22Rv1 (cell line): ENCODE measurements at regions not wholly inside any gene's neighbourhood (a gene's known extent, or its start where the extent isn't known, plus 50 kb on each side); places are given as distances from the start of the nearest gene placed in this dataset.

Experiments
- H3K27ac ChIP-seq: fragments of 450-650 bp; 2 replicates; pipeline ENCODE4 v1.5.1; 2017
- ZFX ChIP-seq: fragments of 450-650 bp; IDR thresholded peaks from 2 replicates; pipeline ENCODE4 v1.6.1; 2017; ENCODE audit warnings: antibody characterized with exemption, borderline replicate concordance
- TF ChIP-seq, protein P1 (sequence below): fragments of 450-650 bp; IDR thresholded peaks from 2 replicates; pipeline ENCODE4 v1.5.1; 2017; ENCODE audit warnings: mild to moderate bottlenecking

DNA sequence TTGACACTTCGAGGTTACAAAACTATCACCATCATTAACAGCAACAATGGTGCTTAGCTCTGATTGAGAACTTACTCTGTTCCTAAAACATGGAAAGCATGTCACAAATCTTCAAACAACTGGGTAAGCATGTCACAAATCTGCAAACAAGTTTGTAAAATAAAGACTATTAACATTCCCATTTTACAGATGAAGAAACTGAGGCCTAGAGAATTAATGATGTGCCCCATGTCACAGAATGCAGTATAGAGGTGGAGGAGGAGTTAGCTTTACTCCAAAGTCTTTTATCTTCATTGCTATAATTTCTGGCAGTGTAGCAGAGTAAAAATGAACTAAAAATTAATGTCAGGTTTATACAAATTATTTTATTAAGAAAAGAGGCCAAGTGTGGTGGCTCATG, 73.4 kb downstream of the NR2F2 start:
- TF ChIP-seq, protein P1, sequence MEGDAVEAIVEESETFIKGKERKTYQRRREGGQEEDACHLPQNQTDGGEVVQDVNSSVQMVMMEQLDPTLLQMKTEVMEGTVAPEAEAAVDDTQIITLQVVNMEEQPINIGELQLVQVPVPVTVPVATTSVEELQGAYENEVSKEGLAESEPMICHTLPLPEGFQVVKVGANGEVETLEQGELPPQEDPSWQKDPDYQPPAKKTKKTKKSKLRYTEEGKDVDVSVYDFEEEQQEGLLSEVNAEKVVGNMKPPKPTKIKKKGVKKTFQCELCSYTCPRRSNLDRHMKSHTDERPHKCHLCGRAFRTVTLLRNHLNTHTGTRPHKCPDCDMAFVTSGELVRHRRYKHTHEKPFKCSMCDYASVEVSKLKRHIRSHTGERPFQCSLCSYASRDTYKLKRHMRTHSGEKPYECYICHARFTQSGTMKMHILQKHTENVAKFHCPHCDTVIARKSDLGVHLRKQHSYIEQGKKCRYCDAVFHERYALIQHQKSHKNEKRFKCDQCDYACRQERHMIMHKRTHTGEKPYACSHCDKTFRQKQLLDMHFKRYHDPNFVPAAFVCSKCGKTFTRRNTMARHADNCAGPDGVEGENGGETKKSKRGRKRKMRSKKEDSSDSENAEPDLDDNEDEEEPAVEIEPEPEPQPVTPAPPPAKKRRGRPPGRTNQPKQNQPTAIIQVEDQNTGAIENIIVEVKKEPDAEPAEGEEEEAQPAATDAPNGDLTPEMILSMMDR = no peak
- TF ChIP-seq ZFX = no peak
- no peak overlapping the region for H3K27ac ChIP-seq

DNA sequence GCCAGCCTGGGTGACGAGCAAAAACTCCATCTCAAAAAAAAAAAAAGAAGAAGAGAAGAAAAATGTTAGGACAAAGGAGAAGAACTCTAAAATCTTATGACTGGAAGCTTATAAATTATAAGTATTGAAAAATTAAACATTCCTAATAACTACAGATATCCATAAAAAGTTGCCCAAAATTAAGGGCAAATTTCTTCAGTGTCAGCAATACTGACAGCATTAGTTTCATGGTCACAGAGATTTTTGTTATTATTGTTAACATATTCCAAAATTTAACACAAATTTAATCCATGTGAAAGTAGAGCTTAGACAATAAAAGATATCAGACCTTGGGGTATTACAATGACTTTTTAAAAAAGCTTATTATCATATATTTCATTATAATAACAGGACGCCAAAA, 74.1 kb downstream of the NR2F2 start:
- no peak overlapping the region for H3K27ac ChIP-seq
- no peak for TF ChIP-seq ZFX
- TF ChIP-seq, protein P1 = no peak

DNA sequence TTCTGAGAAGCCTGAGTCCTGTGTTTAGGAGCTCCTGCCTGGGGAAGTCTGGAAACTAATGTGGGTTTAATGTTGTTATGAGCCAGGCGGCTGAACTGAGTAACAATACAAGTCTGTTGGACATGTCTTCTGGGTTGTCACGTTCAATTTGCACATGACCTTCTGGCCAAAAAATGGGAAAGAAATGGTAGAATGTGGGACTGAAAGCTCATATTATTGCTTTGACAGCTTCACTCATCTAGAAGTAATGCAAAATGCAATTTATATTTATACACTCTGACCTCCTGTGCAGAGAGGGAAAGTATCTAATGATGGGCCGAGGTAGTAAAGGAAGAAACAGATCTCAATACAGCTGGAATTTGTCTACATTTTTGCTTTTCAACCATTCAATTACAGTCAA, 75.8 kb downstream of the NR2F2 start:
- TF ChIP-seq ZFX = no peak
- TF ChIP-seq, protein P1 = no peak
- no peak overlapping the region for H3K27ac ChIP-seq

DNA sequence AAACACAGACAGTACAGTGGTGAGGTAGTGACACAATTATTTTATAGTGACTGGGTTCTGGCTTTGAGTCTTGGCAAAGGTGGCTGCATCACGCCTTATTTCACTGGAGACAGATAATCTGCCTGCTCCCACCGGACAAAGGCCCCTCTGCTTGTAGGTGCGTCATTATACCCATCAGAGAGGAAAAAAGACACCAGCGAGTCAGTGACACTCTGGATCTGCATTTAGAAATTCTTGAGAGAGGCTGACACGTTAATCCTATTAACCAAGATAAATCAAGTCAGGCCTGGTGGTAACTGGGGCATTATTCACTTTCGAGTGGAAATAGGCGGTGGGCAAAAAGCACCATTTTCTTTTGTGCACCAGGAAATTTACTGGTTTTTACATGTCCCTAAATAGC, 76.2 kb downstream of the NR2F2 start:
- no peak overlapping the region for H3K27ac ChIP-seq
- no peak for TF ChIP-seq ZFX
- TF ChIP-seq, protein P1 = no peak

DNA sequence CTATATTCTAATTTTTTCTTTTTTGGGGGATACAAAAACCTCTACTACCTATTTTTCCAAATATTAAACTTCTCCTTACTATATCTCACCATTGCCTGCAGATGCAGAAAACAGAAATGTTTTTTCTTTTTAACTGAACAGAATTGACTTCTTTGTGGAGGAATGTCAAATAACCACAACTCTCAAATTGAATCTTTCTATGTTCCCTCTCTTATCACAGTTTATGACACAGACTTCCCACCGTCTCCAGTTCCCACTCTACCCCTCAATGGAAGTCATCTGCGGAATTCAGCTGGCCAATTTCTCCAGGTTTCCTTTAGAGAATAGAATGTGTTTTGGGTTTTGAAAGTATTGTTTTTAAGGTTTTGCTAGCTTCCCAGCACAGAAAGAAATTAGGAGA, 77.0 kb downstream of the NR2F2 start:
- TF ChIP-seq, protein P1 = no peak
- no peak for TF ChIP-seq ZFX
- H3K27ac ChIP-seq = no peak overlapping the region

DNA sequence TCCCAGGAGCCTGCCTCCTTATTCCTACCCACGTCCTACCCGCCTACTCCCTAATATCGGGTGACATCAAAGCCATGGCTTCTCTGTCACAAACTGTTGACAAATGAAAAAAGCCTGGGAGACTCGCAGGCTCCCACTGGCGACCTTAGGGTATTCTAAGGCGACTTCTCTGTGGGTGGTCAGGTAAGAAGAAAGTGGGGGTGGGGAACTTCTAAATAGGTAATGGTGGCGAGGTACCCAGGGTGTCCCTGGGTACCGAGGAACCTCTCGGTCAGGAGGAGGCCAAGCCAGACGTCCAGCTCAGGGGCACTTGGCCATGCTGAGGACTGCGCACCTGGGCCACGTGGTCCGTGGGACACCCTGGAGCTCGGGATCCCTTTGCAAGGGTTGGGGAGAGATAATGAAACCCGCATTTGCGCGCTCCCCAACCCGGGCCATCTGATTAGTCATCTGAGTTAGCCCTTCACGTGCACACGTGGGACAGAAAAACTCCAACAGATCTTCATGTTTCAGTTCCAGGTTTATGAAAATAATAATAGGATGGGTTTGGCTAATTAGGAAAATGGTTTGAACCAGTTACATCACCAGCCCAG, 78.2 kb downstream of the NR2F2 start:
- TF ChIP-seq, protein P1 = no peak
- TF ChIP-seq ZFX = no peak
- H3K27ac ChIP-seq = no peak overlapping the region

DNA sequence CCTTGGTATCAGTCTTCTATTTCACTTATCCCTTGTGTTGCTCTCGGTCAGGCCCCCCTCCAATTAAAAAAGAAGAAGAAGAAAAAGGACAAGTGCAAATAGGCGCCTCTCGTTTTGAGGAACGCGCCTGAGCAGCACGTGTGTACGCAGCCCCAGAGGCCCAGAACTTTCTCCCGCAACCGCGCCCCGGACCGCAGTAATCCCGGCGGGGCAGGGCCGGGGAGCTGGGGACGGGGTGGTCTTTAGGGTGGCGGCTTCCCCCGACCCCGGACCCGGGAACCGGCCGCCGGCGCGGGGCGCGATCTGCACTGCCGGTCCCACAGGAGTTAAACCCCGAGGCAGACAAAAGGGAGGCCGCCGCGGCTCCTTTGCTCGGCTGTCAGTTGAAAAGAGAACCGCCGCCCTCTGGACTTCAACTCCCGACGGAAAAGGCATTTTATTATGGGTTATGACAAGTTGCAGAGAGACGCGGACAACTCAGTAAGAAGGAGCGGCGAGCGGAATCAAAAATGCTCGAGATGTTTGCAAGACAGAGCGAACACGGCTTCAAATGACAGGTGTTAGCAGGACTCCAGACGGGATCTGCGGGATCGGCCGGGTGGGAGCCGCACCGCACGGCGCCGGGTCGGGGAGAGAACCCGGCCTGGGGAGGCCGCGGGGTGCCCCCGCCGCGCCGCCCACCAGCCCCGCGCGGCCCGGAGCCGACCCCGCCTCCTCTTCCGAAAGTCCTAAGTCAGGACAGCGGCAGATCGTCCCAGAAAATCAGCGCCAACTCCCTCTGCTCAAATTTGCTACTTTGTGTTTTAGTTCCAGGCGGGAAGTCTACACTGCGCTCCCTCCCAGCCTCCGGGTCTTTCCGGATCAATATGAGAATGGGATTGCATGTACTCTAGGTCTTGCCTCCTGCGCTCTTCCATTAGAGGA, 79.0 kb downstream of the NR2F2 start:
- H3K27ac ChIP-seq = no peak overlapping the region
- no peak for TF ChIP-seq ZFX
- TF ChIP-seq, protein P1 = no peak
